ENCODE measurements at regions not wholly inside any gene's neighbourhood (a gene's known extent, or its start where the extent isn't known, plus 50 kb on each side); places are given as distances from the start of the nearest gene placed in this dataset.
"Not testable (repeated sequence)": the region's sequence is repeated elsewhere in the genome, so short reads cannot be mapped to it uniquely, and the experiment has no call there.

DNA sequence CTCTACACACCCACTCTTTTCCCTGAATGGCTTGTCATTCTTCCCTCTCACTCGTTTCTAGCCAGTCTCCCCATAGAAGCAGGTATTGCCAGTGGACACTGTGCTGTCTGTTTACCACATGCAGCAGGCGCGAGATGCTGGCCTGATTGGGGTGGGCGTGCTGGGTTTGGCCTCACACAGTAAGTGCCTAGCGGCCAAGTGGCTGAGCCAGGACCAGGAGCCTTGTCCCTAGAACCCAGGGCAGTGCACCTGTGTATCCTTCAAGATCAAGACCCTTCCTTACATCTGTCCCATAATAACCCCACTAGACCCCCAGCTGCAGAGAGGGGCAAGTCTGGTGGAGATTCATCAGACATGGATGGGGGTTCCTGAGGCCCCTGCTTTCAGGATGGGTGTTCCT lies 112.8 kb upstream of the IRX4 start:
- intact Hi-C loops (cut with micrococcal nuclease) = no loop called here
- DNase-seq = no peak
- H3K4me3 ChIP-seq = no peak overlapping the region
- H3K27ac ChIP-seq (replicated peaks) = no peak overlapping the region
- peaks cover 12% of the 10 kb centered on the region for H3K9me3 ChIP-seq (replicated peaks)
- no peaks in the 10 kb centered on the region for H3K4me1 ChIP-seq
- TF ChIP-seq, protein P1, sequence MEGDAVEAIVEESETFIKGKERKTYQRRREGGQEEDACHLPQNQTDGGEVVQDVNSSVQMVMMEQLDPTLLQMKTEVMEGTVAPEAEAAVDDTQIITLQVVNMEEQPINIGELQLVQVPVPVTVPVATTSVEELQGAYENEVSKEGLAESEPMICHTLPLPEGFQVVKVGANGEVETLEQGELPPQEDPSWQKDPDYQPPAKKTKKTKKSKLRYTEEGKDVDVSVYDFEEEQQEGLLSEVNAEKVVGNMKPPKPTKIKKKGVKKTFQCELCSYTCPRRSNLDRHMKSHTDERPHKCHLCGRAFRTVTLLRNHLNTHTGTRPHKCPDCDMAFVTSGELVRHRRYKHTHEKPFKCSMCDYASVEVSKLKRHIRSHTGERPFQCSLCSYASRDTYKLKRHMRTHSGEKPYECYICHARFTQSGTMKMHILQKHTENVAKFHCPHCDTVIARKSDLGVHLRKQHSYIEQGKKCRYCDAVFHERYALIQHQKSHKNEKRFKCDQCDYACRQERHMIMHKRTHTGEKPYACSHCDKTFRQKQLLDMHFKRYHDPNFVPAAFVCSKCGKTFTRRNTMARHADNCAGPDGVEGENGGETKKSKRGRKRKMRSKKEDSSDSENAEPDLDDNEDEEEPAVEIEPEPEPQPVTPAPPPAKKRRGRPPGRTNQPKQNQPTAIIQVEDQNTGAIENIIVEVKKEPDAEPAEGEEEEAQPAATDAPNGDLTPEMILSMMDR (IDR thresholded peaks at IDR 0.05; ENCODE audit: borderline replicate concordance) = no peak
- H3K27me3 ChIP-seq (ENCODE audit: low read depth) = peaks cover 1% of the 10 kb centered on the region
- H3K36me3 ChIP-seq = no peaks in the 10 kb centered on the region

GRCh38 chr5:1987471-1987870 lies 104.7 kb upstream of the IRX4 start:
- Histone ChIP-seq H3K27ac (replicated peaks) (no peak overlapping the region), H3K27me3 (ENCODE audit: low read depth) (no peaks in the 10 kb centered on the region), H3K4me3 (no peak overlapping the region), H3K4me1 (no peaks in the 10 kb centered on the region), H3K36me3 (no peaks in the 10 kb centered on the region), H3K9me3 (replicated peaks) (peaks cover 16% of the 10 kb centered on the region)
- intact Hi-C loops (cut with micrococcal nuclease) = no loop called here
- TF ChIP-seq, protein P1 (IDR thresholded peaks at IDR 0.05; ENCODE audit: borderline replicate concordance) = no peak
- DNase-seq = no peak

DNA sequence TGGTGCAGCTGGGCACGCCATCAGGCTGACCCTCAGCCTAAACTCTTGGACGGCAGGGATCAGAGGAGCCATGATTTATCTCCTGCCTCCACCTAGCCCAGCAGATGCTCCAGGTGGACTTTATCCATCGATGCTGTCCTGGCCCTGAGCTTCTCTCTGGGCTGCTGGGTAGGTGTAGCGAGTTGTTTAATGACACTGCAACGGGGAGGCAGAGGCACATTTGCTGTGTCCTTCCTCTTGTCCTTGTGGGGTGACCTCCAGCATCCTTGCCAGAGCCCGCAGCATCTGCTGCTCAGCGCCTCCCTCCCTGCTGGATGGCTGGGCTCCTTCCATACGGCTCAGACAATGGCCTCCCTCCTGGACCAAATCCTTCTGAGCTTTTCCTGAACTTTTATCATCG lies 103.1 kb upstream of the IRX4 start:
- TF ChIP-seq, protein P1 (IDR thresholded peaks at IDR 0.05; ENCODE audit: borderline replicate concordance) = no peak
- intact Hi-C loops (cut with micrococcal nuclease) = no loop called here
- DNase-seq = no peak
- Histone ChIP-seq H3K4me1 (no peaks in the 10 kb centered on the region), H3K27ac (replicated peaks) (no peak overlapping the region), H3K27me3 (ENCODE audit: low read depth) (no peaks in the 10 kb centered on the region), H3K36me3 (no peaks in the 10 kb centered on the region), H3K9me3 (replicated peaks) (peaks cover 11% of the 10 kb centered on the region), H3K4me3 (no peak overlapping the region)

- Histone ChIP-seq H3K27ac (replicated peaks) (no peak overlapping the region), H3K4me1 (no peaks in the 10 kb centered on the region), H3K36me3 (no peaks in the 10 kb centered on the region), H3K9me3 (replicated peaks) (peaks cover 2% of the 10 kb centered on the region), H3K4me3 (no peak overlapping the region), H3K27me3 (ENCODE audit: low read depth) (no peaks in the 10 kb centered on the region)
- no peak for DNase-seq
- TF ChIP-seq, protein P1 (IDR thresholded peaks at IDR 0.05; ENCODE audit: borderline replicate concordance) = no peak
- intact Hi-C loops (cut with micrococcal nuclease) = no loop called here
Observed at GRCh38 chr5:1983919-1984695, 101.4 kb upstream of the IRX4 start.

DNA sequence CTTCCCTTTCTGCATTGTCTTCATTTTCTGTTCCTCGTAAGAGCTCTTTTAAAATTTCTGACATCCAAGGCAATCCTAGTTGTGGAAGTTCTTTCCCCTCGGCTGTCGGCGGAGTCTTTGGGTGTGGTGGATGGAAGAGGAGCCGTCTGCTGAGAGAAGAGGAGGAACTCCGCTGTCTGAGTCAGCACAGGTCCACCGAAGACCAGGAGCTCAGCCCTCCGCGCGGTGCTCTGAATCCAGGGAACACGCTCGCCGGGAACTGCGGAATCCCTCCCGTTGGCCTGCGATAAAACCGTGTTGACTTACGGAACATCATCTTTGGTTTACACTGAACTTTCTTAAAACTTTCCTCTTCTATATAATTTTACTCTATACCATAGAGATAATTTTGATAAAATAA lies 100.7 kb upstream of the IRX4 start:
- Histone ChIP-seq H3K36me3 (no peaks in the 10 kb centered on the region), H3K27me3 (ENCODE audit: low read depth) (no peaks in the 10 kb centered on the region), H3K9me3 (replicated peaks) (no peaks in the 10 kb centered on the region), H3K27ac (replicated peaks) (no peak overlapping the region), H3K4me1 (no peaks in the 10 kb centered on the region), H3K4me3 (no peak overlapping the region)
- TF ChIP-seq, protein P1 (IDR thresholded peaks at IDR 0.05; ENCODE audit: borderline replicate concordance) = no peak
- no peak for DNase-seq
- intact Hi-C loops (cut with micrococcal nuclease) = no loop called here

DNA sequence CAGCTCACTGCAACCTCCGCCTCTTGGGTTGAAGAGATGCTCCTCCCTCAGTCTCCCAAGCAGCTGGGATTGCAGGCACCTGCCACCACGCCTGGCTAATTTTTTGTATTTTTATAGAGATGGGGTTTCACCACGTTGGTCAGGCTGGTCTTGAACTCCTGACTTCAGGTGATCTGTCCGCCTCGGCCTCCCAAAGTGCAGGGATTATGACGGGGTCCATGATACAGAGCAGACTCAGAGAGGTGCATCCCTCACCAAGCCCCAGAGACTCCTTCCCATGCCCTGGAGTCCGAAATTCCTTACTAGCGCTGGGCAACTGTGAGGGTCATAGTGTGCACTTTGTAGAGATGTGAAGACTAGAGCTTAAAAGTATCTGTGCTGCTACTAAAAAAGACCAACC lies 99.8 kb upstream of the IRX4 start:
- H3K4me3 ChIP-seq; H3K9me3 ChIP-seq (replicated peaks); H3K27me3 ChIP-seq (ENCODE audit: low read depth); H3K27ac ChIP-seq (replicated peaks); H3K36me3 ChIP-seq; DNase-seq; intact Hi-C loops (cut with micrococcal nuclease); H3K4me1 ChIP-seq: not testable (repeated sequence)

All from left ventricle myocardium inferior (tissue), 1 donor.